Adrenal gland (tissue), 5 donors: ENCODE measurements at regions not wholly inside any gene's neighbourhood (a gene's known extent, or its start where the extent isn't known, plus 50 kb on each side); places are given as distances from the start of the nearest gene placed in this dataset.

ENCODE experiments used
- POLR2A ChIP-seq, 2 donors: fragments of 450-650 bp; IDR thresholded peaks; one replicate each; pipeline ENCODE4 v1.6.1; 2017; ENCODE audit warnings: antibody characterized with exemption in 2 of 2, mild to moderate bottlenecking in 2 of 2, moderate library complexity in 1 of 2
- TF ChIP-seq, protein P1 (sequence below), 6 experiments: fragments of 450-650 bp in 4 of 6; fragments of 200-600 bp in 2 of 6; sonication (generic) in 1 of 6; IDR thresholded peaks; 1 replicate in 5 of 6; 2 replicates in 1 of 6; pipeline versions ENCODE4 v1.5.1 to v1.8.0; 2016 to 2021; ENCODE audit warnings: antibody characterized with exemption in 6 of 6, mild to moderate bottlenecking in 2 of 6, moderate library complexity in 1 of 6
- donor health status: DM: no; HTN: no; CAD: no.

- no peak for TF ChIP-seq POLR2A (IDR thresholded peaks at IDR 0.05)
- TF ChIP-seq, protein P1, sequence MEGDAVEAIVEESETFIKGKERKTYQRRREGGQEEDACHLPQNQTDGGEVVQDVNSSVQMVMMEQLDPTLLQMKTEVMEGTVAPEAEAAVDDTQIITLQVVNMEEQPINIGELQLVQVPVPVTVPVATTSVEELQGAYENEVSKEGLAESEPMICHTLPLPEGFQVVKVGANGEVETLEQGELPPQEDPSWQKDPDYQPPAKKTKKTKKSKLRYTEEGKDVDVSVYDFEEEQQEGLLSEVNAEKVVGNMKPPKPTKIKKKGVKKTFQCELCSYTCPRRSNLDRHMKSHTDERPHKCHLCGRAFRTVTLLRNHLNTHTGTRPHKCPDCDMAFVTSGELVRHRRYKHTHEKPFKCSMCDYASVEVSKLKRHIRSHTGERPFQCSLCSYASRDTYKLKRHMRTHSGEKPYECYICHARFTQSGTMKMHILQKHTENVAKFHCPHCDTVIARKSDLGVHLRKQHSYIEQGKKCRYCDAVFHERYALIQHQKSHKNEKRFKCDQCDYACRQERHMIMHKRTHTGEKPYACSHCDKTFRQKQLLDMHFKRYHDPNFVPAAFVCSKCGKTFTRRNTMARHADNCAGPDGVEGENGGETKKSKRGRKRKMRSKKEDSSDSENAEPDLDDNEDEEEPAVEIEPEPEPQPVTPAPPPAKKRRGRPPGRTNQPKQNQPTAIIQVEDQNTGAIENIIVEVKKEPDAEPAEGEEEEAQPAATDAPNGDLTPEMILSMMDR (IDR thresholded peaks at IDR 0.05): no peak
These were observed 352.6 kb downstream of the THBS2 start for GRCh38 chr6:168901076-168901475.
